Activated CD8-positive, alpha-beta memory T cell treated with anti-CD3 and anti-CD28 coated beads for 36 hours (primary cell): ENCODE measurements at regions not wholly inside any gene's neighbourhood (a gene's known extent, or its start where the extent isn't known, plus 50 kb on each side); places are given as distances from the start of the nearest gene placed in this dataset.

ENCODE experiments used
- CTCF ChIA-PET: fragments of 350-600 bp; sonication (Branson Sonifier 250); formaldehyde crosslinking; loops from one replicate; lab custom pipeline; 2021; ENCODE audit warnings: antibody characterized with exemption; lab: Charles Lee
- POLR2A ChIA-PET: fragments of 350-600 bp; sonication (Branson Sonifier 250); formaldehyde crosslinking; loops from one replicate; lab custom pipeline; 2021; ENCODE audit warnings: antibody characterized with exemption; lab: Charles Lee

DNA sequence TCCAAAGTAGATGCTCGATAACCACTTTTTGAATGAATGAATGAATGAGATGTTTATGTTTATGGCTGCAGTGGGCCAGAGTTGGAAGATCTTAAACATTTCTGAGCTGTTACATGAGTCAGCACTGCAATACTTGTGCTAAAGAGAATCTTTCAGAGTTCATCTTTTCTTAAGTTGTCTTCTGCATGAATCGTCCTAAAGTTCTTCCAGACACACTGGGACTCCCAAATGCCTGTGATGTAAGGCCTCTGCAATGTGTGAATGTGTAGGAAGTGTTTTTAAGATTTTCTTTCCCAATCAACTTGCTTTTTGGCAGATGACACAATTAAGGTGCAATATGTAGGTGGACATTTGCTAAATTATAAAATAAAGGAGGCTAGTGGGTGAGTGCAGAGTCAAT lies 50.3 kb upstream of the TRIM9 start:
- POLR2A ChIA-PET: no interaction called here
- CTCF ChIA-PET: no interaction called here

GRCh38 chr14:51147183-51147582 lies 52.3 kb upstream of the TRIM9 start:
- POLR2A ChIA-PET: no interaction called here
- CTCF ChIA-PET: no interaction called here

- ChIA-PET POLR2A (no interaction called here), CTCF (no interaction called here)
Measured at GRCh38 chr14:51155326-51155725, 60.4 kb upstream of the TRIM9 start.

GRCh38 chr14:51157012-51157411 lies 62.1 kb upstream of the TRIM9 start:
- ChIA-PET CTCF (no interaction called here), POLR2A (no interaction called here)

DNA sequence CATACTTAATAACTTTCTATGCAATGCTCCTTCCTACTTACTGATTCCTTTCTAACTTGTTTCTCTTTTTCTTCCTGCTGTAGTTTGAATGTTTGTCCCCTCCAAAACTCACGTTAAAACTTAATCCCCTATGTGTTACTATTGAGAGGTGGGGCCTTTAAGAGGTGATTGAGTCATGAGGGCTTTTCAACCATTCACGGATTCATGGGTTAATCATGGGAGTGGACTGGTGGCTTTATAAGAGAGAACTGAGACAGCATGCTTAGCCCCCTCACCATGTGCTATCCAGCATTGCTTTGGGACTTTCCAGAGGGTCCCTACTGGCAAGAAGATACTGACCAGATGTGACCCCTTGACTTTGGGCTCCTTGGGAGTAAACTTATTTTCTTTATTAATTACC lies 66.0 kb upstream of the TRIM9 start:
- CTCF ChIA-PET: no interaction called here
- POLR2A ChIA-PET: no interaction called here

DNA sequence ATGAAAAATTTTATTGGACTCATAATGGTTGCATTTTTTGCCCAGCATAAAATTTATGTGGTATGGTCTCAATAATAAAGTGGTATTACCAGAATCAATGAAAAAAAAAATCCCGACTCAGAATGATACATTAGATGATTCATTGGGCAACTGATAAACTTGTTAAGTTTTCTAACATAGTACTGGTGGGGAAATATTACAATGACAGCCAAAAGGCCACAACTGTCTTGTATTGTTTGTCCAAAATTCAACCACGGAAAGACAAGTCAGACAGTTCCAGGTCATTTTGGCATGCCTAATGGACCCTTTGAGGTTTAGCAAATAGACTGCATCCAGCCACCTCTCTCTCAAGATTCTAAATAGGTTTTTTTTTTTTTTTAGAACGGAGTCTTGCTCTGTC lies 70.5 kb upstream of the TRIM9 start:
- CTCF ChIA-PET: no interaction called here
- POLR2A ChIA-PET: no interaction called here

GRCh38 chr14:51167587-51168214 lies 72.3 kb upstream of the TMX1 start:
- ChIA-PET CTCF (no interaction called here), POLR2A (no interaction called here)

GRCh38 chr14:51168215-51168613 lies 71.8 kb upstream of the TMX1 start:
- POLR2A ChIA-PET: no interaction called here
- CTCF ChIA-PET: no interaction called here

DNA sequence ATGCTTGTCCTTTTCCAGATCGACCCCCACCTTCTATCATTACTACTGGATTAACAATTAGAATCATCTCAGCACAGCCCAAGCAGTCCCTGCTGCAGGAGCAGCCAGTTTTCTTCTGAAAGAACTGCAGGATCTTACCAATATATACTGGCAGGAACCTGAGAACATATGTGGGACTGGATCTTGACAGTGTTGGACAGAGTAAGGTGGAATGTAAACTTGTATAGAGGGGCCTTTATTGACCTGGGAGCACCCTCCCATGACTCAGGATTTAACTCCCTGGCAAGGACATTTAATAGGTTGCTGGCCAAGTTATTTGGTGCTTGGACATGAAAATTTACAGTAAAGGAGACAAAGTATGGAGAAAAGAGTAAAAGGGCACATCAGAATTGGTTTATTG lies 66.2 kb upstream of the TMX1 start:
- POLR2A ChIA-PET: no interaction called here
- CTCF ChIA-PET: no interaction called here

DNA sequence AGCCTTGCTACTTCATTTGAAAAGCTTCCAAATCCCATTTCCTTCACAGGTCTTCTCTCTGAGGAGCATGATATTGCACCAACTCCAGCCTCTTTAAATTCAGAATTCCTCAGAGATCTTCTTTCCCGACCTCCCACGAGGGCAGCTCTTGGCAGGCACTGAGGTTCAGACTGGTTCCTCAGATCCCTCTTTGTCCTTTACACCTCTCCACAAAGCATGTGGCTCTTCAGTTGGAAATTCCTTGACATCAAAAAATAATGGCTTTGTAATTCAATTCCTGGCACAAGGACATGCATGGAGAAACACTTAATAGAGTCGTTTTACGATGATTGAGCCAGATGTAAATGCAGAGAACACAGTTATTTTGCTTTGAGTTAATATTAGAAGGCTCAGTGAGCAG lies 63.2 kb upstream of the TMX1 start:
- ChIA-PET CTCF (no interaction called here), POLR2A (no interaction called here)

DNA sequence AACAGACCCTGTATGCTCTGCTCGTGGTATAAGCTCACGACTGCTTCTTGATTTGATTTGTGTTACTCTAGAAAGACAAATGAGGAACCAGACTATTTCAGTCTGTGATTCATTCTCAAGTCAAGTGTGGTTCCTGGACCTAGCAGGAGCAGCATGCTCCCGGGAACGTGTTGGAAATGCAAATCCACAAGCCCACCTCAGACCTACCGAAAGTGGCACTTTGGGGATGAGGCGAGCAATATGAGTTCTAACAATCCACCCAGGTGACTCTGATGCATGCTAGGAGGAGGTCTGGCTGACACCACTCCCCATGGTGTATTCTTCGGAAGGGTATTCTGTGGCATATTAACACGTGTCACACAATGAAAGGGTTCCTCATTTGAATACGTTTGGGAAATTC lies 59.5 kb upstream of the TMX1 start:
- ChIA-PET CTCF (no interaction called here), POLR2A (no interaction called here)

DNA sequence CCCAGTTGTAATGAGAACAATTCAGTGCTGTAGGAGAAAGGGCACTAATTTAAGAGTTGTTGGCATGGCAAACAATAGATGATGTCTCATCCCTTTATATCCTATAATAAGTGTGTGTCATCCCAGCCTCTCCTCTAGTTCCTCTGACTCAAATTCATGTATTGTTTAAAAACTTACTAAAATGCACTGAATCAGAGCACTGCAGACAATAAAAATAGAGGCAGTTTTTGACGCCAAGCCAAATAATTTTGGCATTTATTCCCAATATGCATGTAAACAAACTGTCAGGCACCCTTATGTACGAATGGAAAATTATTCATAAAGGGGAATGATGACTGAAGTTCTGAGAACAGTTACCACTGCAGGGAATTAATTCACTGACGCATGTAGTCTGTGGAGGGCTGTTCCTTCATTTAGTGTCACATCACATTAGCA lies 57.9 kb upstream of the TMX1 start:
- CTCF ChIA-PET: no interaction called here

DNA sequence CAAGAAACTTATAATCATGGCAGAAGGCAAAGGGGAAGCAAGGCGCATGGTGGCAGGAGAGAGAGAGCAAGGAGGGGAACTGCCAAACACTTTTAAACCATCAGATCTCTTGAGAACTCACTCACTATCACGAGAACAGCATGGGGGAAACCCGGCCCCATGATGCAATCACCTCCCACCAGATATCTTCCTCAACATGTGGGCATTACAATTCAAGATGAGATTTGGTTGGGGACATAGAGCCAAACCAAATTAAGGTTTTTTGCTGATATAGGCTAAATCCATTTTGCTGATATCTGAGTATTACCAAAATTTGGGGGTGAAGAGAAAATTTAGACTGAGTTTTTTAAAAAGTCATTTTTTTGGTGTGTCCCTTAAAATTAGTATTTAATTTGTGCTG lies 54.9 kb upstream of the TMX1 start:
- CTCF ChIA-PET: no interaction called here
- POLR2A ChIA-PET: no interaction called here

More for the DNA sequence above, 57.9 kb upstream of the TMX1 start:
- POLR2A ChIA-PET: no interaction called here

- ChIA-PET POLR2A (no interaction called here), CTCF (no interaction called here)
Measured at GRCh38 chr14:51185754-51186153, 54.3 kb upstream of the TMX1 start.

- POLR2A ChIA-PET: no interaction called here
- CTCF ChIA-PET: interaction anchor here (0.5 kb wide), 1 partner anchor 136 kb away, joined by 4 read pairs; no protein-coding TSS in a partner anchor
Measured at GRCh38 chr14:51188566-51189185, 51.4 kb upstream of the TMX1 start.

DNA sequence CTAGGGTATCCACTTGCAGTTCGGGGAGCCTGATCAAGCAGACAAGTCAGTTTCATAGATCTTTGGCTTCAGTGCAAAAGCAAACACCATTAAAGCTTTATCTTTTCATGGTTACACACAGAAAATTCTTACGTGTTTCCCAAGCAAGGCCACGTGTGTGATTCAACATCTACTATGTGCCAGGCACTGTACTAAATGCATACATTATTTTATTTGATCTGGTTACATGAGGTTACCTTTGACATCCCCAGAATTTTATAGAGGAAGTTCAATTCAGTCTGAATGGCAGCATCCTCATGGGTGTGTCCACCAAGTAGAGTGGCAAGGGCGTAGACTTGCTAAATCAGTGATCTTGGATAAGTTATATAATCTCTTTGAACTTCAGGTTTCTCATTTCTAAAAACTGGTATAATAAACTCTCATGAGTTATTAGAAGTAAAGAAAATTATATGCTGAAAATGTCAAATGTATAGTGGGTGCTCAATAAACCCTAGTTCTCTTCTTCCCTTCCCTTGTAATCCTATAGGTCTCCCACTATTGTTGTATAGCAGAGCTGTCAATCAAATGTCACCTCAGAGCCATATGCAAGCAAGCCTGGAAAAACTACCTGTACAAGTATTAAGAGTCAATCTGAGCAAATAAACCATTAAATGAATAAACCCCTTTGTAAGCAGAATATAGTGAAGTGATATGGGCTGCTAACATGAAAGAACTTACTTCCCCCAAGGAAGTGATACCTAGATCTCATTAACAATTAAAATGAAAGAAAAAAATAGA lies 50.3 kb upstream of the TMX1 start:
- CTCF ChIA-PET: no interaction called here
- POLR2A ChIA-PET: interaction anchor here (0.7 kb wide), 1 partner anchor 602 kb away, joined by 3 read pairs; no protein-coding TSS in a partner anchor
